ENCODE measurements at regions not wholly inside any gene's neighbourhood (a gene's known extent, or its start where the extent isn't known, plus 50 kb on each side); places are given as distances from the start of the nearest gene placed in this dataset.

- Histone ChIP-seq H3K4me1 (no peaks in the 10 kb centered on the region), H3K9me3 (no peaks in the 10 kb centered on the region), H3K4me3 (ENCODE audit: low read depth, low read length) (no peak overlapping the region), H3K27me3 (peaks cover 7% of the 10 kb centered on the region), H3K36me3 (no peaks in the 10 kb centered on the region)
- DNase-seq, result no peak
- TF ChIP-seq, protein P1, sequence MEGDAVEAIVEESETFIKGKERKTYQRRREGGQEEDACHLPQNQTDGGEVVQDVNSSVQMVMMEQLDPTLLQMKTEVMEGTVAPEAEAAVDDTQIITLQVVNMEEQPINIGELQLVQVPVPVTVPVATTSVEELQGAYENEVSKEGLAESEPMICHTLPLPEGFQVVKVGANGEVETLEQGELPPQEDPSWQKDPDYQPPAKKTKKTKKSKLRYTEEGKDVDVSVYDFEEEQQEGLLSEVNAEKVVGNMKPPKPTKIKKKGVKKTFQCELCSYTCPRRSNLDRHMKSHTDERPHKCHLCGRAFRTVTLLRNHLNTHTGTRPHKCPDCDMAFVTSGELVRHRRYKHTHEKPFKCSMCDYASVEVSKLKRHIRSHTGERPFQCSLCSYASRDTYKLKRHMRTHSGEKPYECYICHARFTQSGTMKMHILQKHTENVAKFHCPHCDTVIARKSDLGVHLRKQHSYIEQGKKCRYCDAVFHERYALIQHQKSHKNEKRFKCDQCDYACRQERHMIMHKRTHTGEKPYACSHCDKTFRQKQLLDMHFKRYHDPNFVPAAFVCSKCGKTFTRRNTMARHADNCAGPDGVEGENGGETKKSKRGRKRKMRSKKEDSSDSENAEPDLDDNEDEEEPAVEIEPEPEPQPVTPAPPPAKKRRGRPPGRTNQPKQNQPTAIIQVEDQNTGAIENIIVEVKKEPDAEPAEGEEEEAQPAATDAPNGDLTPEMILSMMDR (IDR thresholded peaks at IDR 0.05; ENCODE audit: low read depth, low read length), result no peak
Measured at GRCh38 chr4:146113171-146113570, 62.3 kb upstream of the LSM6 start.

DNA sequence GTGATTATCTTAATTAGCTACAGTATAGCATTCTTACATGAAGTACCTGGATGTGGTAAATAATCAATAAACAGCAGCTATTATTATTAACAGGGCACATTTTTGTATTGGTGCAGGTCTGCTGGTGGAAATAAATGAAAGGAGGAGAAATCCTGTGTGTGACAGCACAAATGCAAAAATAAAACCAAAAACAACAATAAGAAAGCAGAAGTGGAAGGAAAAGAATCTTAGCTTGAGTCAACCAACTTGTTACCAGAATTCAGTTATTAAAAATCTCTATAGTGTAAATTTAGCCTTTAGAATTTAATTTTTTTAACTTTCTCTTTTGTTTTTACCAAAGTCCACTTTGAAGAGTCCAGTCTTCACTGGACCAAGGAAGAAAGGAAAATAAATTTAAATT lies 63.1 kb upstream of the LSM6 start:
- no peaks in the 10 kb centered on the region for H3K9me3 ChIP-seq
- H3K4me1 ChIP-seq, result no peaks in the 10 kb centered on the region
- TF ChIP-seq, protein P1 (IDR thresholded peaks at IDR 0.05; ENCODE audit: low read depth, low read length), result no peak
- no peak overlapping the region for H3K4me3 ChIP-seq (ENCODE audit: low read depth, low read length)
- H3K36me3 ChIP-seq, result no peaks in the 10 kb centered on the region
- DNase-seq, result no peak
- H3K27me3 ChIP-seq, result peaks cover 7% of the 10 kb centered on the region

- no peak for DNase-seq
- Histone ChIP-seq H3K36me3 (no peaks in the 10 kb centered on the region), H3K4me3 (ENCODE audit: low read depth, low read length) (no peak overlapping the region), H3K9me3 (no peaks in the 10 kb centered on the region), H3K27me3 (peaks cover 7% of the 10 kb centered on the region), H3K4me1 (no peaks in the 10 kb centered on the region)
- TF ChIP-seq, protein P1 (IDR thresholded peaks at IDR 0.05; ENCODE audit: low read depth, low read length), result no peak
Measured at GRCh38 chr4:146110871-146111485, 64.5 kb upstream of the LSM6 start.

- TF ChIP-seq, protein P1 (IDR thresholded peaks at IDR 0.05; ENCODE audit: low read depth, low read length), result no peak
- H3K27me3 ChIP-seq, result peaks cover 7% of the 10 kb centered on the region
- no peaks in the 10 kb centered on the region for H3K4me1 ChIP-seq
- no peaks in the 10 kb centered on the region for H3K9me3 ChIP-seq
- no peak for DNase-seq
- no peaks in the 10 kb centered on the region for H3K36me3 ChIP-seq
- no peak overlapping the region for H3K4me3 ChIP-seq (ENCODE audit: low read depth, low read length)
Measured at GRCh38 chr4:146108756-146109155, 66.8 kb upstream of the LSM6 start.

GRCh38 chr4:146107587-146108240 lies 67.8 kb upstream of the LSM6 start:
- TF ChIP-seq, protein P1 (IDR thresholded peaks at IDR 0.05; ENCODE audit: low read depth, low read length), result no peak
- H3K4me3 ChIP-seq (ENCODE audit: low read depth, low read length), result no peak overlapping the region
- H3K4me1 ChIP-seq, result no peaks in the 10 kb centered on the region
- H3K36me3 ChIP-seq, result no peaks in the 10 kb centered on the region
- peaks cover 7% of the 10 kb centered on the region for H3K27me3 ChIP-seq
- no peaks in the 10 kb centered on the region for H3K9me3 ChIP-seq
- no peak for DNase-seq

DNA sequence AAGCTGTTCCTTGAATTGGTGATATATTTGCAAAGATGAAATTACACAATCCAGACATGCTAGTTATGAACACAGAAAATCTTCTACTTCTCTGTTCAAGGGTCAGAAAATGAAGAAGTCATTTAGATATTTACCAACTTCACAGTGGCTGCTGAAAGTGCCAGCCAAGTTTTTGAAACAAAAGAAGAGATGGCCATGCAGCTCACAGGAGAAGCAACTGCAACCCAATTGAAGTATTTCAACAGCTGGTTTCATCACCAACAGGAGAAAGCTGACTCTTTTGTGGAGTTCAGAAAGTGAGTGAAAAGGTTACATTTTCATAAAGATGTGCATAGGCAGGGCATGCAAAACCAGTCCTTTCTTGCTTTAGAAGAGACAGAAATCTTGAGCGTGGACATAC lies 70.1 kb upstream of the LSM6 start:
- TF ChIP-seq, protein P1 (IDR thresholded peaks at IDR 0.05; ENCODE audit: low read depth, low read length), result no peak

More for the DNA sequence above, 70.1 kb upstream of the LSM6 start:
- H3K9me3 ChIP-seq, result no peaks in the 10 kb centered on the region
- H3K36me3 ChIP-seq, result no peaks in the 10 kb centered on the region
- no peak overlapping the region for H3K4me3 ChIP-seq (ENCODE audit: low read depth, low read length)
- no peak for DNase-seq
- no peaks in the 10 kb centered on the region for H3K27me3 ChIP-seq
- H3K4me1 ChIP-seq, result no peaks in the 10 kb centered on the region

All from BE2C (cell line).